Stomach (tissue), 8 donors: ENCODE measurements at regions not wholly inside any gene's neighbourhood (a gene's known extent, or its start where the extent isn't known, plus 50 kb on each side); places are given as distances from the start of the nearest gene placed in this dataset.
"Not testable (repeated sequence)": the region's sequence is repeated elsewhere in the genome, so short reads cannot be mapped to it uniquely, and the experiment has no call there.

Experiments used
- DNase-seq, 2 donors: peaks; one replicate each; pipeline versions ENCODE4 v3.0.0 to v3.0.0-alpha.2; 2013 to 2019
- H3K27ac ChIP-seq, 5 donors: fragments of 200-600 bp in 4 of 5; sonication (generic) in 4 of 5; one replicate each; pipeline ENCODE4 v1.5.1; 2013 to 2019; ENCODE audit warnings: mild to moderate bottlenecking in 1 of 5, moderate library complexity in 1 of 5
- H3K27me3 ChIP-seq, 3 donors: fragments of 200-600 bp; sonication (generic); one replicate each; pipeline ENCODE4 v1.5.1; 2017 to 2019; ENCODE audit warnings: mixed run types in 1 of 3
- H3K36me3 ChIP-seq, 4 donors: fragments of 200-600 bp; sonication (generic); 1 replicate in 3 of 4; 2 replicates in 1 of 4; pipeline ENCODE4 v1.5.1; 2016 to 2019
- H3K4me1 ChIP-seq, 4 donors: fragments of 200-600 bp; sonication (generic); one replicate each; pipeline ENCODE4 v1.5.1; 2016 to 2019
- H3K4me3 ChIP-seq, 4 donors: fragments of 200-600 bp; sonication (generic) in 3 of 4; one replicate each; pipeline ENCODE4 v1.5.1; 2016 to 2019; ENCODE audit warnings: mild to moderate bottlenecking in 1 of 4
- H3K9me3 ChIP-seq, 4 donors: fragments of 200-600 bp; sonication (generic); one replicate each; pipeline ENCODE4 v1.5.1; 2016 to 2019
- EP300 ChIP-seq: sonication (generic); formaldehyde crosslinking; IDR thresholded peaks from one replicate; pipeline ENCODE4 v1.6.1; 2017; ENCODE audit warnings: antibody characterized with exemption
- POLR2A ChIP-seq, 4 donors: fragments of 450-650 bp; IDR thresholded peaks; one replicate each; pipeline ENCODE4 v1.6.1; 2016; ENCODE audit warnings: antibody characterized with exemption in 4 of 4, control low read depth in 2 of 4, mild to moderate bottlenecking in 1 of 4, moderate library complexity in 1 of 4
- POLR2AphosphoS5 ChIP-seq, 3 donors: sonication (generic); formaldehyde crosslinking; IDR thresholded peaks; one replicate each; pipeline ENCODE4 v1.6.1; 2016; ENCODE audit warnings: antibody characterized with exemption in 3 of 3
- WGBS, 5 donors: extraction: QIAGEN DNeasy Blood & Tissue Kit in 3 of 5; methylation state at CpG; one replicate each; pipeline versions ENCODE4 v1.1.5 to v1.1.7; 2013 to 2018; 5-methylcytosine and 5-hydroxymethylcytosine counted together
- intact Hi-C: fragments of 100-400 bp; cut with DNase I; formaldehyde crosslinking; loops from one replicate; pipeline ENCODE4 v1.15.1; 2023; ENCODE audit warnings: low total_unique reads
- TF ChIP-seq, protein P1 (sequence below), 7 experiments: fragments of 450-650 bp in 4 of 7; fragments of 200-600 bp in 3 of 7; sonication (generic) in 3 of 7; IDR thresholded peaks; one replicate each; pipeline ENCODE4 v1.5.1; 2016 to 2019; ENCODE audit warnings: antibody characterized with exemption in 7 of 7, control low read depth in 2 of 7, mild to moderate bottlenecking in 1 of 7
- donor health status: healthy with polysubstance abuse.
- donor health status: Bipolar disorder and iron deficiency.
- donor health status: healthy.

- Histone ChIP-seq H3K27ac (no peak overlapping the region), H3K36me3 (no peaks in the 10 kb centered on the region), H3K4me1 (peaks cover 0 to 6% (median 0%) of the 10 kb centered on the region in 4 donors), H3K9me3 (no peaks in the 10 kb centered on the region), H3K27me3 (no peaks in the 10 kb centered on the region), H3K4me3 (no peak overlapping the region)
- intact Hi-C loops, result no loop called here
- TF ChIP-seq POLR2AphosphoS5 (IDR thresholded peaks at IDR 0.05) (no peak), EP300 (no peak), POLR2A (IDR thresholded peaks at IDR 0.05) (no peak)
- TF ChIP-seq, protein P1, sequence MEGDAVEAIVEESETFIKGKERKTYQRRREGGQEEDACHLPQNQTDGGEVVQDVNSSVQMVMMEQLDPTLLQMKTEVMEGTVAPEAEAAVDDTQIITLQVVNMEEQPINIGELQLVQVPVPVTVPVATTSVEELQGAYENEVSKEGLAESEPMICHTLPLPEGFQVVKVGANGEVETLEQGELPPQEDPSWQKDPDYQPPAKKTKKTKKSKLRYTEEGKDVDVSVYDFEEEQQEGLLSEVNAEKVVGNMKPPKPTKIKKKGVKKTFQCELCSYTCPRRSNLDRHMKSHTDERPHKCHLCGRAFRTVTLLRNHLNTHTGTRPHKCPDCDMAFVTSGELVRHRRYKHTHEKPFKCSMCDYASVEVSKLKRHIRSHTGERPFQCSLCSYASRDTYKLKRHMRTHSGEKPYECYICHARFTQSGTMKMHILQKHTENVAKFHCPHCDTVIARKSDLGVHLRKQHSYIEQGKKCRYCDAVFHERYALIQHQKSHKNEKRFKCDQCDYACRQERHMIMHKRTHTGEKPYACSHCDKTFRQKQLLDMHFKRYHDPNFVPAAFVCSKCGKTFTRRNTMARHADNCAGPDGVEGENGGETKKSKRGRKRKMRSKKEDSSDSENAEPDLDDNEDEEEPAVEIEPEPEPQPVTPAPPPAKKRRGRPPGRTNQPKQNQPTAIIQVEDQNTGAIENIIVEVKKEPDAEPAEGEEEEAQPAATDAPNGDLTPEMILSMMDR (IDR thresholded peaks at IDR 0.05), result no peak
- WGBS, 5 donors, result 68 to 82% (median 79%) methylated on average over 3 of the region's 3 CpGs
- DNase-seq, result peak in 1 of 2 donors; percentile 24
Observed at GRCh38 chr6:112883095-112883494, 536.0 kb downstream of the RFPL4B start.

DNA sequence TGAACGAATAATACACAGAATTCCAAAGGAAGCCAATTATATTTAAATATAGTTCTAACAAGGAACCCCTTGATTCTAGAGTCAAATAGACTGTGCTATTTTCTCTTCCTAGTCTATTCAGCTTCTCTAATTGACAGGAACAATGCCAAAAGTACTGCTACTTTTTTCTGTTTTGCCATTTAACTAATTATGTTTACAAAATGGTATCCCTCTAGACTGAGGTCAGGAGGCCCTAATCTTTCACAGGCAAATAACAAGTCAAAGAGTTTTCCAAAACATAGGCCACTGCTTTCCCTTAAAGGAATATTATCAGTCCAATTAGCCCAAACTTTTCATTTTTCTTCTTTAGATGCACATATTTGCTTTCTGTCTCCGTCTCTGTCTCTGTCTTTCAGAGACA is 539.3 kb downstream of the RFPL4B start:
- WGBS, 5 donors, result 50 to 71% (median 64%) methylated on average over 2 of the region's 2 CpGs
- TF ChIP-seq, protein P1 (IDR thresholded peaks at IDR 0.05), result no peak
- TF ChIP-seq EP300 (no peak), POLR2A (IDR thresholded peaks at IDR 0.05) (no peak), POLR2AphosphoS5 (IDR thresholded peaks at IDR 0.05) (no peak)
- H3K27ac ChIP-seq, result no peak overlapping the region
- H3K27me3 ChIP-seq, result no peaks in the 10 kb centered on the region
- DNase-seq, result peak in 1 of 2 donors; percentile 29
- H3K4me1 ChIP-seq, result peaks cover 0 to 6% (median 0%) of the 10 kb centered on the region in 4 donors
- intact Hi-C loops, result no loop called here
- no peaks in the 10 kb centered on the region for H3K36me3 ChIP-seq
- no peak overlapping the region for H3K4me3 ChIP-seq
- H3K9me3 ChIP-seq, result no peaks in the 10 kb centered on the region

GRCh38 chr6:112887424-112887823 is 540.3 kb downstream of the RFPL4B start:
- 91 to 97% (median 93%) methylated on average over 2 to 4 of the region's 4 CpGs for WGBS, 5 donors
- H3K27me3 ChIP-seq, intact Hi-C loops, H3K36me3 ChIP-seq, H3K9me3 ChIP-seq, DNase-seq, H3K4me1 ChIP-seq, H3K4me3 ChIP-seq, H3K27ac ChIP-seq: not testable (repeated sequence)

- intact Hi-C loops, result no loop called here
Observed at GRCh38 chr6:112899541-112899940, 552.4 kb downstream of the RFPL4B start.

DNA sequence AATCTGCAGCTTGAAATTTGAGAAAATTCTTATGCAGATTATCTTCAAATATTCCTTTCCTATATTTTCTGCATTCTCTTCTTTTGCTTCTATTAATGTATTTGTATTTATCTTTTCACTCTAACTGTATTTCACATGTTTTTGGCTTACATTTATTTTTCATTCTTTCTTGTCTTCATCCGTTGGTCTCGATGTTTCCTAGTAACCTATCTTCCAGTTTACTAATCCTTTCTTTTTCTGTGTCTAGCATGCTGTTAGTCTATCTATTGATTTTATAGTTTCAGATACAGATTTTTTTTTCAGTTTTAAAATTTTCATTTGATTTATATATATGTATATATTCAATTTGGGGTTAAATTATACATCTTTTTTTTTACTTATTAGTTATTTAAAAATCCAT is 556.2 kb downstream of the RFPL4B start:
- H3K27ac ChIP-seq, result no peak overlapping the region
- H3K9me3 ChIP-seq, result no peaks in the 10 kb centered on the region
- no peak for DNase-seq
- no peaks in the 10 kb centered on the region for H3K36me3 ChIP-seq
- H3K27me3 ChIP-seq, result no peaks in the 10 kb centered on the region
- no peak overlapping the region for H3K4me3 ChIP-seq
- intact Hi-C loops, result no loop called here
- no peaks in the 10 kb centered on the region for H3K4me1 ChIP-seq
- TF ChIP-seq, protein P1 (IDR thresholded peaks at IDR 0.05), result no peak
- TF ChIP-seq POLR2A (IDR thresholded peaks at IDR 0.05), result no peak
- no peak for TF ChIP-seq POLR2AphosphoS5 (IDR thresholded peaks at IDR 0.05)
- no peak for TF ChIP-seq EP300
- WGBS, 5 donors, result 96 to 100% (median 98%) methylated on average over 2 of the region's 2 CpGs

More at GRCh38 chr6:112899541-112899940, 552.4 kb downstream of the RFPL4B start:
- Histone ChIP-seq H3K36me3 (no peaks in the 10 kb centered on the region), H3K4me1 (no peaks in the 10 kb centered on the region), H3K9me3 (no peaks in the 10 kb centered on the region), H3K27ac (no peak overlapping the region), H3K27me3 (no peaks in the 10 kb centered on the region), H3K4me3 (no peak overlapping the region)
- no peak for DNase-seq
- TF ChIP-seq, protein P1 (IDR thresholded peaks at IDR 0.05), result no peak
- TF ChIP-seq EP300, result no peak
- TF ChIP-seq POLR2AphosphoS5 (IDR thresholded peaks at IDR 0.05), result no peak
- TF ChIP-seq POLR2A (IDR thresholded peaks at IDR 0.05), result no peak
- 18 to 56% (median 46%) methylated on average over 3 of the region's 3 CpGs for WGBS, 5 donors
